GM19023 (cell line): ENCODE measurements at regions not wholly inside any gene's neighbourhood (a gene's known extent, or its start where the extent isn't known, plus 50 kb on each side); places are given as distances from the start of the nearest gene placed in this dataset.
"Not testable (repeated sequence)": the region's sequence is repeated elsewhere in the genome, so short reads cannot be mapped to it uniquely, and the experiment has no call there.

Experiments
- ATAC-seq: cut with Tn5 transposase; IDR thresholded peaks from one replicate; pipeline ENCODE4 v1.9.1; 2021; ENCODE audit warnings: mild to moderate bottlenecking, moderate library complexity; ENCODE audit not compliant: unreplicated experiment

- no peak for ATAC-seq
These were observed 75.3 kb upstream of the SFSWAP start for GRCh38 chr12:131635491-131636122.

DNA sequence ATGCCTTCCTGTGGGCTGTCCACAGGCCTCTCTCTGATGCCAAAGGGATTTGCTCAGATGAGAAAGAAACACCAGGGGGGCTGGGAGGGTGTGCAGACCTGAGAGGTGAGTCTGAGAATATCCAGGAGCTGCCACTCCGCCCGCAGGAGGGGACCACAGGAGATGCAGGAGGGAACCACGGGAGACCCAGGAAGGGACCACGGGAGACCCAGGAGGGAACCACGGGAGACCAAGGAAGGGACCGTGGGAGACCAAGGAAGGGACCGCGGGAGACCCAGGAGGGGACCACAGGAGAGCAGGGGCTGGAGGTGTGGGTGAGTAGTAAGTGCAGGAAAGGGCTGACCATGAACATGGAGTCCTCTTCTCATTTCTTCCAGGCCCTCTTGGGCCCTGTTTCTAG is 74.6 kb upstream of the SFSWAP start:
- ATAC-seq = no peak

DNA sequence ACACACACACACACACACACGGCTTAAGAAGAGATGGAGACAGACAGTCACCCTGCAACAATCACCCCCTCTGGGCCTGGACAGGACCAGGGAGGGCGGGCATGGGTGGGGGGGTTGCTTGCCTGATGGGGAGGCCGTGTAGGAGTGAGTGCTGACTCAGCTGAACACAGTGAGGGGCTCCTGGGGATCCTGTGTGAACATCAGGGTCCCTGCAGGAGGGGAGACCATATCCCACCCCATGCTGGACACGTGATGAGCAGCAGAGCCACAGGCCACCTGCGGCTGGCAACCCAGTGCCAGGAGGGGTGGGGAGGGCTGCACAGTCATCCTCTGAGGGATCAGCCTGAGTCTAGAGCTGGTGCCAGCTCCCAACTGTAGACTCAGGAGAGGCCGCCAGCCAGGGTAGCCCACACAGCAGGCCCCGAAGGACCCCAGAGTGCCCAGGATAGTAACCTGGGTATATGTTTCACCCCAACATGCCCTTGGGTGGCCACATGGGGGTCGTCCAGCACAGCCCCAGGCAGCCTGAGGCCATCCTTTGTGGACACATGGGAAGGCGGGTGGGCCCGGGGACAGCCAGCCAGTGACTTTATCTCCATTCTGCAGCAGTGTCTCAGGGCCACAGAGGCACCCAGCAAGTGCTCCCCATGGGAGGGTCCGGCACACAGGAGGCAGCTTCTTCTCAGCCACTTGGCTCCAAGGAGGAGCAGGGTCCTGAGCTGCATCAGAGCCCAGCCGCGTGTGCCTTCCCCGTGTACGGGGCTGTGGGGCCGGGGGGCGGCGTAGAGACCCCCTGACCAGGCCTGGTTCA is 73.7 kb upstream of the SFSWAP start:
- no peak for ATAC-seq

DNA sequence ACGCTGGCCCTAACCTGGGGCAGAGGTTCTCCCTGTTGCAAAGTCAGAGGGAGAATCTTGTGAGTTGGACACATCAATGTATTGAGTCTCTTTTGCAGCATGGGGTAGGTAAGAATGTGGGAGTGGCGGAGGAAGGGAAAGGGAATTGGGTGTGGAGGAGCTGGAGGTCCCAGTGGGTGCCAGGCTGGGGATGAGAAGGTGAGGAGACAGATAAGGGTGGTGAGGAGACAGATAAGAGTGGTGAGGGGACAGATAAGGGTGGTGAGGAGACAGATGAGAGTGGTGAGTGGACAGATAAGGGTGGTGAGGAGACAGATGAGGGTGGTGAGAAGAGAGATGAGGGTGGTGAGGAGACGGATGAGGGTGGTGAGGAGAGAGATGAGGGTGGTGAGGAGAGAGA is 72.9 kb upstream of the SFSWAP start:
- ATAC-seq = no peak

GRCh38 chr12:131639270-131639940 is 71.5 kb upstream of the SFSWAP start:
- ATAC-seq = no peak

- no peak for ATAC-seq
These were observed 70.4 kb upstream of the SFSWAP start for GRCh38 chr12:131640525-131640924.

- ATAC-seq = no peak
These were observed 69.6 kb upstream of the SFSWAP start for GRCh38 chr12:131641315-131641714.

GRCh38 chr12:131642101-131642540 is 68.8 kb upstream of the SFSWAP start:
- no peak for ATAC-seq

- no peak for ATAC-seq
These were observed 68.1 kb upstream of the SFSWAP start for GRCh38 chr12:131642771-131643170.

DNA sequence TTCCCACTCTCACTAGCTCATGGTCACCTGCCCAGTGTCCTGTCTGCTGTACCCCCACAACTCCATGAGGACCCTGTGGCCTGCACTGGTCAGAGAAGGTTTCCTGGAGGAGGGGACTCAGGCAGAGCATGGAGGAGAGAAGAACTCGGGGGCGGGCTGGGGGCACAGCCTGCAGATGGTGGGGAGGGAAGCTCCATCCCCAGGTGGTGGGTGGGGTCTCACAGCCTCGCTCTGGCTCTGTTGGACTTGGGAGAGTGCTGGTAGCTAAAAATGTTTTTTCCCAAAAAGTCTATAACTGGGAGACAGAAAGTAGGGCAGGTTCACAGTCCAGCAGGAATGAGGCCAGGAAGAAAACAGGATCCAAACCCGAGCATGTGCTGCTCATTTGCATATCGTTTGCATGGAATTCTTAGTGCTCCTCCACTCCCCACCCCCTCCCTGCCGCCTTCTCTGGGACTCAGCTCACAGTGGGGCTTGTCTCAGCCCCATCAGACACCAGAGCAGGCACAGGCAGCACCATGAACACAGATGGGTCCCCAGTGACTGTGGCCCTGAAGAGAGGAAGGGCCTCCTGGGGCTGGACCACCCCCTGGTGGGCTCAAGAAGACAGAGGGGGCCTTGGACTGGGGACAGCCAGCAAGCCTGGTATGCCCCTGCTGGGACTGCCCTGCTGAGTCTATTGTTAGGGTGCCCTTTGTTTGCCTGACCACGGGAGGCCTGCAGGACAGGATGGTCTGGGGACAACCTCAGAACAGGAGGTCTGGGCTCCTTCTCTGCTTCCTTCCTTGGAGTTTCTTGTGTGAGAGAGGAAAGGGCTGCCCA is 67.0 kb upstream of the SFSWAP start:
- no peak for ATAC-seq

- no peak for ATAC-seq
These were observed 66.4 kb upstream of the SFSWAP start for GRCh38 chr12:131644481-131644880.

- ATAC-seq = not testable (repeated sequence)
These were observed 66.0 kb upstream of the SFSWAP start for GRCh38 chr12:131644917-131645316.

DNA sequence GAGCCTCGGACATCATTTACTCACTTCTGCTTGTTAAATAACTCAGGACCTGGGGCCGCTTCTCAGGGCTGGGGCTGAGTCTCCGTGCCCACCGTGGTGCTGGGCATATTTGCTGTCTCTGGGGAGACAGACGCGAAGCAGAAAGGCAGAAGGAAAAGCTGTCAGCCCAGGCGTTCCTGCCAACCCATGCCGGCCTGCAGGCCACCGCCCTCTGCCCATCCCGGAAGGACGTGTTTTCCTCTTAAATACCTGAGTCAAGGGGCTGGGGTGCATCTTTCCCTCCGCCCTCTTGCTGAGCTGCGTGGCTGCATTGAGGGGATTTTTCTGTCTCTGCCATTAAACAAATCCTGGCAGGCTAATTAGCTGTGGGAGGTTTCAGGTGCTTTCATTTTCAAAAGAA is 65.3 kb upstream of the SFSWAP start:
- not testable (repeated sequence) for ATAC-seq

- not testable (repeated sequence) for ATAC-seq
These were observed 64.4 kb upstream of the SFSWAP start for GRCh38 chr12:131646444-131646843.

DNA sequence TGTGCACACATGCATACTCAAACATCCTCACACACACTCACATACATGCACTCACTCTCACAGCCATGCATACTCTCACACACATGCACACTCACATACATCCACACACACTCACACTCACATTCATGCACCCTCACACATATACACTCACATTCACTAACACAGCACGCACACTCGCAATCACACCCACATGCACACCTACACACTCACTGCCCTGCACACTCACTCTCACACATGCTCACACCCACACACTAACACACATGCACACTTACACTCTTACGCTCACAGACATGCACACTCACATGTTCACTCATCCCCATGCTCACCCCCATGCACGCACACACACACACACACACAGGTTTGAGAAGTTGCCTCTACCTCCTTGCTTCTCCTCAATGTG is 63.2 kb upstream of the SFSWAP start:
- no peak for ATAC-seq

DNA sequence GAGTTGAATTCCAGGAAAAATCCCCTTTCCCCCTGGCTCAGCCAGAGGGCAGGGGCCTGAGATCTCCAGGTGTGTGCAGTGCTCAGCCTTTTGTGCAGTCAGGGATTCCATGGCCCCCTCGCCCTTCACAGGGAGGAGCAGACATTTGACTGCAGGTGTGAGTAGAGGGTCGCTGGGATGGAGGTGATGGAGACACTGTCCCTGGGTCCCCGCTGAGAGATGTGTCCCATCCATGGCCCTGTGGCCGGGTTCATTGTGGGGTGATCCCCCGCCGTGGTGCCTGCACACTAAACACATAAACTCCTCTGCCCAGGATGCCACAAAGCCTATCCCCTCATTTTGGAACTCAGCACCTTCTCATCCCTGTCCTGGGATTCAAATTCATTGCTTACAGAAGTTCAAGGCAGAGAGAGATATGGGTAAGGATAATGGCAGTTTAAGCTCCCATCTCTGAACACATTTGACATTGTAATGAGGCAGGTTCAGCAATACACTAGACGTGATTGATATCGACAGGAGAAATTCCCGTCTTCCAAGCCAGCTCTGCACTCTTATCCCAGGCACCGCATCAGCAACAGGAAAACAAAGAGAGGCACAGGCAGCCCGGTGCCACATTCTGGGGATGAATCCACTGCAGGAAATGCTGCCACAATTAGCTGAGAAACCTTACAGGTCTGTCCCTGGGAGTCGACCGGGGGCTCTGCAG is 55.3 kb upstream of the SFSWAP start:
- not testable (repeated sequence) for ATAC-seq

GRCh38 chr12:131656796-131657195 is 54.1 kb upstream of the SFSWAP start:
- ATAC-seq = not testable (repeated sequence)

GRCh38 chr12:131658605-131659004 is 52.3 kb upstream of the SFSWAP start:
- ATAC-seq = not testable (repeated sequence)

- not testable (repeated sequence) for ATAC-seq
These were observed 51.4 kb upstream of the SFSWAP start for GRCh38 chr12:131659484-131659883.

- ATAC-seq = not testable (repeated sequence)
These were observed 50.9 kb upstream of the SFSWAP start for GRCh38 chr12:131659976-131660375.
